TTC549 (cell line): ENCODE measurements at regions not wholly inside any gene's neighbourhood (a gene's known extent, or its start where the extent isn't known, plus 50 kb on each side); places are given as distances from the start of the nearest gene placed in this dataset.
A peak's percentile ranks its signal among the peaks of the same experiment; 100 is the strongest.
"Not testable (repeated sequence)": the region's sequence is repeated elsewhere in the genome, so short reads cannot be mapped to it uniquely, and the experiment has no call there.

Source experiments
- FAIRE-seq: peaks from 2 replicates; lab custom pipeline; 2012; peaks lifted over from hg19 to GRCh38; lab: Jason Lieb, UNC

GRCh38 chr1:200281201-200281835 lies 128.5 kb downstream of the ZNF281 start:
- FAIRE-seq, result no peak

DNA sequence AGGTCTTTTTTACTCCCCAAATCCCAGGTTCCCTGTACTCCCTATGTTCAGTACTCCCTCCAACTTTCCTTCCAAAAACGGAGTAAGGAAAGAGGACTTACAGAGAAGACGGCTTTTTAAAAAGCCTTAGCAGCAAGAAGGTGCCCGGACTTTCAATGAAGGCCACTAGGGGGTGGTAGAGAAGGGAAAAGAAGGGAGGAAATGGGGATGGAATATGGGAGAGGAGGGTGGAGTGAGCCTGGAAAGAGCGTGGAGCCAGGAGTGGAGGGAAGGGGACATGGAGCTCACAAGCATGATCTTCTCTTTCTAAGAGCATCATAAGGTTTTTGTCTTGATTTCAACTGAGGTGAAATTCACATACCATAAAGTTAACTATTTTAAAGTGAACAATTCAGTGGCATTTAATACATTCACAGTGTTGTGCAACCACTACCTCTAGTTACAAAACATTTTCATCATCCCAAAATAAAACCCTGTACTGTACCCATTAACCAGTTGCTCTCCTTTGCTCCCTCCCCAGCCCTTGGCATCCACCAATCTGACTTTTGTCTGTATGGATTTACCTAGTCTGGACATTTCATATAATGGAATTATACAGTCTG lies 129.9 kb downstream of the ZNF281 start:
- peak; percentile 60 for FAIRE-seq

DNA sequence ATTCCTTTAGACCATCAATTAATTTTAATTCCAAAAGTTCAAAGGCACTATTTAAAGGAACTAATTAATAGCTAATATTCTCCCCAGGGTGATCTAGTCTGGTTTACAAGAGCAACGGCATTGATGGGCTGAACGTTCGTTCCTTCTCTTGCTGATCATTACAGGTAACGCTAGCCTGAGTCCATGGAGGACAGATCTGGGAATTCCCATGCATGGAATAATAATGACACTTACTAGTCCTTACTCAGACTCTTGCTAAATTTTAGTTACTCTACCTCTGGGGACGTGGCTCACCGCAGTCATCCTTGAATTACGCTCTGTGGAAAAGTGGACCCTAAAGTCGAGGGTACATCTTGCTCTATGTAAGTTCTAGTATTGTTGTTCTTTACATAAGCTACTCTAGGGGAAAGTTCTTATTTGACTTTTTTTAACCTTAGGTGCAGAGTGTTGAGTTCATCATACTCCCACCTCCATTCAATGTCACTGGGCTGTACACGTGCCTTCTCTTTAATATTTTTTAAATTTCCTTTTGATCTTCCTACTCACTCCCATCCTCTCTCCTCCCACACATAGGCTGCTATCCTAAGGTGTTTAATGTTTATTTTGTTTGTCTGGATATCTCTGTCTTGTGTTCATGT lies 133.9 kb downstream of the ZNF281 start:
- FAIRE-seq, result no peak

GRCh38 chr1:200275415-200275814 lies 134.4 kb downstream of the ZNF281 start:
- FAIRE-seq, result no peak

GRCh38 chr1:200274116-200274515 lies 135.7 kb downstream of the ZNF281 start:
- FAIRE-seq, result no peak

DNA sequence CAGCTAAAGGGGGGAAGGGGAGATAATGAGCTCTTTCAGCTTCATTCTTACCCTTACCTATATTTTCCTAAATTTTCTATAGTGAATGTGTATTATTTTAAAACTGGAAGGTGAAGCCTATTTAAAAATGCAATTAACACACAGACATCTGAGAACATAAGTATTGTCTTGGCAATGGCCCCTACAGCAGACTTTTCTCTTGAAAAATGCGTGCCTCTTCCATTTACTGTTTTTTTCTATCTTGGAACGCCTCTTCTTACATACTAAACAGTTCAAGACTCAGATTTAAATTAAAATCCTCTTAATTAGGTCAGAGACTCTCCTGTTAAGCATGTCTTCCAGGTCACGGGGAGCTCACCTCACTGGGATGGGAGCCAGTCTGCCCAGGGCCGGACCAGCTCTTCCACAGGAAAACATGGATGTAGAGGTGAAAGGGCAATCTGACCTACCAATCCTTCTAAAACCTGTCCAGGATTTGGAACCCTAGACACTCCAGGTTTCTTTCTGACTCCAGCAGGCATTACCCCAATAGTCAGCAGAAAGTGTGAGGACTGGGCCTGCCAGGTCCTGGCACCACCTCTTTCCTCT lies 137.3 kb downstream of the ZNF281 start:
- no peak for FAIRE-seq

GRCh38 chr1:200269256-200269655 lies 140.6 kb downstream of the ZNF281 start:
- FAIRE-seq, result no peak

DNA sequence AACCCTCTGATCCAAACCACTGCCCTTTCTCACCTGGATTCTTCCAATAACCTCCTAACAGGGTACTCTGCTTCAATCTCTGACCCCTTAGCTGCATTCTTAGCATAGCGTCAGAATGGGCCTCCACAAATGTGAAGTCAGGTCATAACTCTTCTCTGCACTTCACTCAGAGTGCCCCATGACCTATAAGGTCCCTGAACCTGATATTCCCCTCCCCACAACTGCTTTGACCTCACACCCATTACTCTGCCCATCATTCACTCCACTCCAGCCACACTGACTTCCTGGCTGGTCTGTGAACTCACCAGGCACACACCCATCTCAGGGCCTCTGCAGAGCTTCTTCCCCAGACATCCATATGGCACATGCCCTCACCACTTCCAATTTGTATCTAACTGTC lies 141.9 kb downstream of the ZNF281 start:
- FAIRE-seq, result no peak

- no peak for FAIRE-seq
Observed at GRCh38 chr1:200267458-200267857, 142.4 kb downstream of the ZNF281 start.

DNA sequence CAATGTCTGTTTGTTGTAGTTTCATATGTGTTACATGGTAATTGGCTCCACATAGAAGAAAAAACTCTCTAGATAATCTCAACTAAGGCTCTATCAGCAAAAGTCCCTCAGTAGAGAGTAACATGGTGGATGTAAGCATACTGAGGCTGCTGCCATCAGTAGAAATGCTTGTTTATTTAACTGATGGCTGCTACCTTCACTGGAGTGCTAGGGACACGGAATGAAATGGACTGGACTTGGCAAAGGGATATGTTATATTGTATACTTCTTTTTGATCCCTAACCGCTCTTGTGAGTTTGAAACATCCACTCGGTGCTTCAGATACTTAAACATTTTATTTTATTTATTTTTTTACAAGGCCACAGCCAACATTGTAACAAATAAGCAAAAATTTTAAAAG lies 143.0 kb downstream of the ZNF281 start:
- no peak for FAIRE-seq

- no peak for FAIRE-seq
Observed at GRCh38 chr1:200265881-200266280, 144.0 kb downstream of the ZNF281 start.

DNA sequence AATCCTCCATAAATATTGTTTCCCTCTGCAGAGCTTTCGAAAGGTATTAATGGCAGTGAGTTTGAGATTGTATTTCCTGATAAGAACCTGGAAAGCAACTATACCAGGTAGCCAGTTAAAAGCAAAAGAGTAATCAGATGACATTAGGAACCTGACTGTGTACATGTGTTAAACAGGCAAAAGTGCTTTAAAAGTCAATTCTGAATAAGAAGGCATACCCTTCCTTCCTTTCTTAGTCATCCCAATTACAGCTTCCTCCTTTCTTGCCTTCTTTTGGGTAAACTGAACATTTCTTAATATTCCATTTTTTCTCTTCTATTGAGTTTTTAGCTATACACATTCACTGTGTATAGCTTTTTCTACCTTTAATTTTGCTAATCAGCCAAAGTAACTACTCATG lies 144.7 kb downstream of the ZNF281 start:
- no peak for FAIRE-seq

DNA sequence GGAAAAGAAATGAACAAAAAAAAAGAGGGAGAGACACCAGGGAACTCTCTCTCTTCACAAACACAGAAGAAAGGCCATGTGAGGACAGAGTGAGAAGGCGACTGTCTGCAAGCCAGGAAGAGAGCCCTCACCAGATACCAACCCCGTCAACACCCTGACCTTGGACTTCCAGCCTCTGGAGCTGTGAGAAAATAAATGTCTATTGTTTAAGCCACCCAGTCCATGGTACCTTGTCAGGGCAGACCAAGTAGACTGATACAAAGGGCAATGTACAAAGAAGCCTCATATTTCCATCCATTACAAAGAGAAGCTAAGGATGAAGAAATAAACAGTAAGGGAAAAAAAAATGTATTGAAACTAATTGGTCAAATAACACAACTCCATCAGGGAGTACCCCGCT lies 146.6 kb downstream of the ZNF281 start:
- FAIRE-seq, result no peak

DNA sequence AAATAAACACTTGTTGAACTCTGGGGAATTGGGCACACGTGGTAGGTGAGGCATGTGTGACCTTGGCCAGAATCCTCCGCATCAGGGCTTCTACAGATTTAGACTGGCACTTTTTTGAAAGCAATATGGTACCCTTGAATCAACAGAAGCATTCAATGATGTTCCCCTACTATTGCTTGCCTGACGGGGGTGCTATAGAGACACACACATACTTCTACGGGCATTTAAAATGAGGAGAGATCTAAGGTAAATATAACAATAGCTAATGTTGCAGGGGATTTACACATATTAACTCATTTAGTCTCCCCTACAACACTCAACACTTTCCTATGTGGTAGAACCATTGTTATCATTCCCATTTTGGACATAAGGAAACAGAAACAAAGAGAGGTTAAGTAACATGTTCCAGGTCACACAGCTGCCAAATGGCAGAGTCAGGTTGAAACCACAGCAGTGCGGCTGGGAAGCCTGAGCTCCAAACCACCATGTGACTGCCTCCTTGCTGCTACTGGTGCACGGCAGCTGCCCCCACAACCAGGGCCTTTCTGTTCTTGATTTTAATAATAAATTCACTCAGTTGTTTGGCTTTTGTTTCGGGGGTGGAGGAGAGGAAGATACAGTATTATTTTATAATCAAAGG lies 147.4 kb downstream of the ZNF281 start:
- no peak for FAIRE-seq

DNA sequence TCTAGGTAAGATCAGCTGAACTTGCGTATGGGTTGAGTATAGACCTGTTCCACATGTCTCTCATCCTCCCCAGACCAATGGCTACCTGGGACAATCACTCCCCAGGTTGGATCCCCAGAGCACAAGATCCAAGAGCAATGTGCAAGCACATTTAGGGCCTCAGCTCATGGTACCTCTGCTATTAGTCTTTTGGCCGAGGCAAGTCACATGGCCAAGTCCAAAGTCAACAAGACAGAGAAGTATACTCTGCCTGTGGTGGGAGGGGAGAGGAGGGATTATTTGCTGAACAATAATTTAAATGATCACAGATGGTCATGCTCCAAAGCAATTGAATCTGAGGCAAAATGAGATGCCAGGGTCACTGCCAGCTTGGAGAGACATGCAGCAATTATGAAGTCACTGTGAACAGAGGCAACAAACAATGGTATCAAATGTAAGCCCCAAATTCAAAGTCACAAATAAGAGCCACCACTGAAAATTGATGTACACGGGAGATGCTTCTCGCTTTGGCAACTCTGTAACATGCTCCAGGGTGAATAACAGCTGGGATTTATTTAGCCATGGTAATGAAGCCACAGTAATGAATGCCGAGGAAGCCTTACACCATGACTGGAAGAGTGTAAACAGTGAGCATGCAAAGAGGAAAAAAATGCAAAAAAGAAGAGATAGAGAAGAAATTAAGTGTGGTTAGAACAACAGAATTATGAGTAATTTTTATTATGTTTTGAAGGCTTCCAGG lies 149.1 kb downstream of the ZNF281 start:
- no peak for FAIRE-seq

GRCh38 chr1:200258447-200259375 lies 151.1 kb downstream of the ZNF281 start:
- FAIRE-seq, result peak; percentile 48

- no peak for FAIRE-seq
Observed at GRCh38 chr1:200257235-200257634, 152.6 kb downstream of the ZNF281 start.

- not testable (repeated sequence) for FAIRE-seq
Observed at GRCh38 chr1:200254602-200255001, 155.2 kb downstream of the ZNF281 start.

DNA sequence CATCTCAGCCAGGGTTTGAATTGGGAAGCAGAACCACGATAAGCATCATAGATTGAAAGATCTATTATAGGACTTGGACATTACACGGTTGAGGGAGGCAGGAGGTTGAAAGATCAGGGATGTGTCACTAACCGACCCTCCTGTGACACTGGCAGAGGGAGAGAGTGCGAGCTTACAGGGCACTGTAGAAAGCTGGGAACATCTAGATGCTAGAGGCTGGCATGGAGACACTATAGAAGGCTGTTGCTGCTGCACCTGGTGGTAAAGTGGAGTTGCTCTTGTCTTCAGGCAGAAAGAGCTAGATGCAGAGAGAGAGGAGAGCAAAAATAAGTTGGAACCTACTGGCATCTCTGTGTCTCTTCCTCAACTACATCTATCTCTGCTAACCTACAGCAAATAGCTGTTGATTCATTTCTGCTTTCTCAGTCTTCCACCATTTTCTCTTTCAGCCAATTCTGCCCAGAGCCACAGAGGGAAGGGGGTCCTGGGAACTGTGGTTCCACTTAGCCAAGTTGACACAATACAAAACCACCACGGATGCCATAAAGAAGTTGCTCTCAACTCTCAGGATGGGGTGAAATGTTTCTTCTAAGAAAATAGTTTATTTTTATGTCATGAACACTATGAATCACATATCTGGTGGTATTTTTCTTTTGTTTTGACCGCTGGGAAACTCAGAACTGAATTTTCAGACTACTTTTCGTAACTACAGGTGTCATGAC lies 155.9 kb downstream of the ZNF281 start:
- FAIRE-seq, result no peak

DNA sequence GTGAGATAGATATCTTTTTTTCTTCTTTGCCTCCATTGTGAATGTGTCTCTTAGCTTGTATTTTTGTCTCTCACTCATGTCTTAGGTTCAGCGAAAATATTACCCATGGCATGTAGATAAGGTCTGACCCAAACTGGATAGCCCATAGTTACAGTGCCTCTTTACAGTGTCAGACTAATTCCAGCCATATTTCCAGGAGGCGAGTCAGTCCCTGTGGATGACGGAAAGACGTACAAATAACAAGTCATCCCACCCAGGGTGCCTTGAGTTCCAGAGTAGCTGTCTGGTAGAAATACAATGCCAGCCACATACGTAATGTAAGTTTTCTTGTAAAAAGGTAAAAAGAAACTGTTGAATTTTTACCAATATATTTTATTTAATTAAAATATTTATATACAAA lies 157.3 kb downstream of the ZNF281 start:
- FAIRE-seq, result no peak

- no peak for FAIRE-seq
Observed at GRCh38 chr1:200250469-200250868, 159.4 kb downstream of the ZNF281 start.
